ENCODE measurements at regions not wholly inside any gene's neighbourhood (a gene's known extent, or its start where the extent isn't known, plus 50 kb on each side); places are given as distances from the start of the nearest gene placed in this dataset.

DNA sequence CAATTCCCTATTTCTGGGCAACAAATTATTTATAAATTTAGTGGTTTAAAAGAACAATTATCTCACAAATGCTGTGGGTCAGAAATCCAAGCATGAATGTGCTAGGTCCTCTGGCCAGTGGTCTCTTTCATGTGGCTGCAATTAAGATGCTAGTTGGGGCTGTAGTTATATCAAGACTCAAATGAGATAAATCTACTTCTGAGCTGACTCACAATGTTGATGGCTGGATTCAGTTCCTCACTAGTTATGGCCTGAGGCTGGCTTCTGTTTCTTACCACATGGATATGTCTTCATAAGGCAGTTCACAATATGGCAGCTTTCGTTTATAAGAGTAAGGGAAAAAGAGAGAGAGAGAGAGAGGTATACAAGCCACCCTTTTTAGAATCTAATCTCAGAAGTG is 717.0 kb downstream of the PRELID2 start:
- TF ChIP-seq EZH2 (IDR thresholded peaks at IDR 0.05; ENCODE audit: insufficient read depth, poor library complexity, severe bottlenecking) (no peak), EZH2phosphoT487 (IDR thresholded peaks at IDR 0.05; ENCODE audit: insufficient read depth, low read depth) (no peak)
